HG03342 (cell line): ENCODE measurements at regions not wholly inside any gene's neighbourhood (a gene's known extent, or its start where the extent isn't known, plus 50 kb on each side); places are given as distances from the start of the nearest gene placed in this dataset.

Experiments used
- ATAC-seq: cut with Tn5 transposase; IDR thresholded peaks from one replicate; pipeline ENCODE4 v1.9.1; 2021; ENCODE audit warnings: mild to moderate bottlenecking, moderate library complexity; ENCODE audit not compliant: unreplicated experiment

DNA sequence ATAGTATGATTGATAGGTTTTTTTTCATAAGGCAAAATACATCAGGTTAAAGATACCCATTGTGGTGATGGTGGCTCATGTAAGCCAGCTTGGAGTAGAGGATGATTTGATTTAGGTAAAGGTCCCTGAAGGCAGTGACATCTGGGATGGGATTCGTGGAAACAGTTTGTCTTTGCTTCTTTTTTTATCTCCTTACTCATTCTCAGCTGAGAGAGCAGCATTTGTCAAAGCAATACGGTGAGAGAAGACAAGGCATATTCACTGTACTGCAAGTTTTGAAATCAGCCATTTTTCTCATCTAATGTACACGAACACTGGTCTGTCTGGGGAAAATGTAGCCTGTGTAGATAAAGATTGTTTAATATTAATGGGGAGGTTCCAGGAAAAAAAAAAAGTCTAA is 749.1 kb downstream of the SQOR start:
- ATAC-seq = no peak

GRCh38 chr15:46386356-46386755 is 751.5 kb downstream of the SQOR start:
- ATAC-seq = no peak

DNA sequence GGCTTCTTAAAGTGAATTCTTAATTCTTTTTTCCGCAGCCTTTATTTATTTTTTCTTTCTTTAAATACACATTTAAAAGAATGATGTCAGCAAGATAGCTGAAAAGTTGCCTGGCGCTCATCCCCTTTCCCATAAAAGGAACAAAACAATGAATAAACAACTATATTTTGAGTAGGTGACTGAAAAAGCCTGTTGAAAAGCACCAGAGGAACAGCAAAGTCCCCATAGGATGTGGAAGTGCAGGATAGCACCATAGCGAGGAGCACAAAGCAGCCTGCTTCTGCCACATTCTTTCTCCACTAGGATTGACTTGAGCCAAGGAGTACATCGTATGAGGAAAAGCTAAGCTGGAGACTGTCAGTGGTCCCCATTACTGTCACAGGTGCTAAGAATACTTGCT is 754.9 kb downstream of the SQOR start:
- no peak for ATAC-seq

DNA sequence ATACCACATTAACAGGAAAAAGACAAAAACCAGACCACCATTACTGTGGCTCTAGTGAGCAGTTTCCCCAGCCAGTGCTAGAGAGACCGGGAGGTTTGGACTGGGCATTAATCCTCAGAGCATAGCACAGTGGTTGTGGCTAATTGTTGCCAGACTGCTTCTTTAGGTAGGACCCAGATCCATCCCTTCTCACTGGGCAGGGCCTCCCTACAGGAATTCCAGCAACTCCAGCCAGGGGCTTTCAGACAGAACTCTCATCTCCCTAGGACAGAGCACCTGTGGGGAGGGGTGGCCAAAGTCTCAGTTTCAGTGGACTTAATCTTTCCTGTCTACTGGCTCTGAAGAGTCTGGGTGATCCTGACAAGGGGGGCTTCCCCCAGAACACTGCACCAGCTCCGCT is 759.6 kb downstream of the SQOR start:
- no peak for ATAC-seq

DNA sequence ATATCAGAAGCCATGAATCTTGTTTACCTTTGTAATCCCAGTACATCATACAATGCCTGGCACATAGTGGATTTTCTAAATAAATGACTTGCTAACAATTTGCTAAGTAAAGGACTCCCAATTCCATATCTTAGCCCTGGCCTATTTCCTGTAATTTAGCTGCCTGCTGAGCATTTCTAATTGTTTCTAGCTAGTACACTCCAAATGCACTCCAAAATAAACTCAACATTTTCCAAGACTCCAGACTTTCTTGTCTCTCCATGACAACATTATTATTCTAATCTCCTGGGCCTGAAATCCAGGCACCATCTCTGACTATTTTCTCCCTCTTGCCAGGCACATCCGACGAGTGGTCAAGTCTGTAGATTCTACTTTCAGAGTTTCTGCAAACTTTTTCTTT is 773.5 kb downstream of the SQOR start:
- ATAC-seq = no peak

GRCh38 chr15:46409841-46410301 is 775.0 kb downstream of the SQOR start:
- ATAC-seq = no peak

GRCh38 chr15:46410705-46411104 is 775.9 kb downstream of the SQOR start:
- ATAC-seq = no peak

DNA sequence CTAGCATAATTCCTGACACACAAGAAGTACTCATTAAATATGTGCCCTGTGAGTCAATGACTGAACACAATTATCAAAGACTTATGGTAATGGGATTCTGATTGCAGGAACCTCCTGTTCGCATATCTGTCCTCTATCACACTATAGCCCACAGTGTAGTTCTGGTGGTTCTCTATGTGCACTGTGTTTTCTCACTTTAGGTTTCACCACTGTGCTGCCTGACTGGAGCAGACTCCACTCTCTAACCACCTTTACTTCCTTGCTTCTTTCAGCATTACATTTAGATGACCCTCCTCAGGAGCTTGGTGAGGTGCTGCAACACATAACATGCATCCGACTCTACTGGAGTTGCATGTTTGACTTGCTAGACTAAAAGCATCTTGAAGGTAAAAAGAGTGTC is 777.1 kb downstream of the SQOR start:
- no peak for ATAC-seq

GRCh38 chr15:46413799-46414198 is 779.0 kb downstream of the SQOR start:
- ATAC-seq = no peak

- ATAC-seq = no peak
Measured at GRCh38 chr15:46416544-46416943, 781.7 kb downstream of the SQOR start.

- ATAC-seq = no peak
Measured at GRCh38 chr15:46420990-46421389, 786.2 kb downstream of the SQOR start.

DNA sequence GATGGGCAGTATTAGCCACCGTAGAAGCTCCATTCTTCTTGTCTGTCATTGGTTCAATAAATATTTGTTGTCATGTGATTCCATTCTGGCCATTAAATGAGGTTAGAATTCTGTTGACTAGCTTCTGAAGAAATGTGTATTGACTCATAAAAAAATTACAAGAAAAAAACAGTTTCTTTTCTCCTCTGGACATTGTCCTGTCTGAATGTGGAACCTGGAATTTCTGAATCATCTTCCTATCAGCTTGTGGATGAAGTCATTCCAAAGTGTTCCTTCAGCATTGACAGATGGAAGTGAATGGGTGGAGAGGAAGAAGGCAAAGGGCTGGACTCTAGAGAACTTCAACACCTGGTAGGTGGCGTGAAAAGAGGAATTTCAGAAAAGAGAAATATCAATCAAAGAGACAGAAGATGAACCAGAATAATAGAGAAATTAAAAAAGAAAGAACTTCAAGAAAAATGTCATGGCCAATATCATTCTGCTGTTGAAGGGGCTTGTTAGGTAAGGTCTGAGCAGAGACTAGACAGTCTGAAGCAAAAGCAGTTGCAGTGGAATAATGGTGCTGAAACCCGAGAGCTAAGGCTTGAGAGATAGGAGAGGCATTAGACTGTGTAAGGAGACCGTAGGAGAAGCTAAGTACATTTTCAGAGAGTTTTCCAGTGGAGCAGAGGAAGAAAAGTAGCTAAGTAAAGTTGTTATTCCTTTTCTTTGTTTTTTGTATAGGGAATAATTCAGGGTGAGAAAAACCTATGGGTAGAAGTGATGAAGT is 806.6 kb downstream of the SQOR start:
- ATAC-seq = no peak

GRCh38 chr15:46442184-46442583 is 807.4 kb downstream of the SQOR start:
- ATAC-seq = no peak

- ATAC-seq = no peak
Measured at GRCh38 chr15:46442901-46443590, 808.2 kb downstream of the SQOR start.

DNA sequence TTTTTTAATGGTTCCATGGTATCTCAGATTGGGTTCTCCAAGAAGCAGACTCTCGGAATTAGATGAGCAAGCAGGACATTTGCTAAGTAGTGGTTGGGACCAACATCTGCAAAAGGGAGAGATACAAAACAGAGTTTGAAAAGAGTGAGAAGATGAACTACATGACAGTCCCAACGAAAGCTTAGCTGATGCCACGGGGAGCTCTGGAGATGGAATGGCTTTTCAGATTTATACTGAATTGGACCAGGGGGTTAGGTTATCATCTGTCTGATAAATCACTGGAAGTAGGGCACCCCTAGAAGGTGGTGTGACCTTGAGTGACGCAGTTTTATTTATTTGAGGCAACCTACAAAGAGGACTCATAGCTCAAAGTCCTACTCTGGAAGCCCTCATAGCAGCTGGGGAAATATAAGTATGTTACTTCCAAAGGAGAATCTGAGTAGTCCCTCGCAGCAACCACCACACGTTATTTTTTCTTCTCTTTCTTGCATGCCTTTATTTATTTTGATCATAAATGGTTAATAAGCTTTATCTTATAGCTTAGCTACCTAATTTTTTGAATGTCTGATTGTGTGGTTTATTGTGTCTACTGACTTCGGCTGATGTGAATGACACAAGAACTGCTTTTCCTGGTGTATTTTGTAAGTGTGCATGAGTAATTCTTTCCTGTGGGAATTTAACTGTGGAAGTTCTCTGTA is 815.4 kb downstream of the SQOR start:
- no peak for ATAC-seq

DNA sequence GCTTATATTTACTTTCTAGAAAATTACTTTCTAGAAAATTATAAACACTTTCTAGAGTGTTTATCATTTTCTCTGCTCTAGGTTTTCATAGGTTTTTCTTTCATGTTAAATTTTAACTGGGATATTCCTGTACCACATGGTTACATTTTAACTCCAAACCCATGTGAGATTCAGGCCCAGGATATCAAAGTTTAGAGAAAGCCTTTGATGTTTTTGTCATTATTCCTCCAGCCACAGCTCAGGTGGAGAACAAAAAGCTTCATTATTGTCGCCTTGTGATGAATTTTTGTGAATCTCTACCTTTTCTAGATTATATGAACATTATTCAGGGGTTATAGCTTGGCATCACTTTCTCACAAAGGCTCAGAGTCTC is 816.0 kb downstream of the SQOR start:
- no peak for ATAC-seq

- no peak for ATAC-seq
Measured at GRCh38 chr15:46452297-46452820, 817.5 kb downstream of the SQOR start.

DNA sequence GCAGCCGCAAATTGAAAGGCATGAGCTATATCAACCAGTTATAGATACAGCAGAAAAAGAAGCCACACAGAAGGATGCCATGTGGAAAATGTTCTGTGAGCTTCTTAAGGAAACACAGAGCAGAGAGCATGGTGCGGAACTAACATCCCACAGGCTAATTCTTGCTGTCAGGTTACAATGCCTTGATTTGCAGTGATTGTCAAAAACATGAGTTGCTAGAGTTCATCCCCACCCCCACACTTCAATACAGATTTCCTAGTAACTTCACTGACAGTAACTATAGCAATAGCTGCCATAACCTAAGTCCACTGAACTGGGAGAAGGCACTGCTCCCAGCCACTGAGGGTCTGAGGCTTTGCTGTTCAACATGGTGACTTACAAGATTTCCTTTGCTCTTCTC is 821.6 kb downstream of the SQOR start:
- ATAC-seq = no peak

- ATAC-seq = no peak
Measured at GRCh38 chr15:46460431-46461094, 825.7 kb downstream of the SQOR start.

- no peak for ATAC-seq
Measured at GRCh38 chr15:46461416-46461815, 826.6 kb downstream of the SQOR start.

- ATAC-seq = no peak
Measured at GRCh38 chr15:46467041-46467440, 832.2 kb downstream of the SQOR start.
